HEK293 (cell line): ENCODE measurements at regions not wholly inside any gene's neighbourhood (a gene's known extent, or its start where the extent isn't known, plus 50 kb on each side); places are given as distances from the start of the nearest gene placed in this dataset.

Source experiments
- BCL11A ChIP-seq: fragments of 450-650 bp; formaldehyde crosslinking; IDR thresholded peaks from 2 replicates; pipeline ENCODE4 v1.5.1; 2016; ENCODE audit warnings: low read depth, missing biosample characterization, missing genetic modification characterization
- CTCF ChIP-seq: fragments of 450-650 bp; formaldehyde crosslinking; IDR thresholded peaks from 2 replicates; pipeline ENCODE4 v1.5.1; 2016; ENCODE audit warnings: missing biosample characterization, missing genetic modification characterization
- HOXD13 ChIP-seq: sonication (generic); formaldehyde crosslinking; IDR thresholded peaks from 2 replicates; pipeline ENCODE4 v1.8.0; 2022; ENCODE audit warnings: missing genetic modification reagents, borderline replicate concordance
- KLF7 ChIP-seq: fragments of 450-650 bp; formaldehyde crosslinking; IDR thresholded peaks from 2 replicates; pipeline ENCODE4 v1.5.1; 2016; ENCODE audit warnings: missing biosample characterization, missing genetic modification characterization, borderline replicate concordance
- ZBTB49 ChIP-seq: fragments of 450-650 bp; formaldehyde crosslinking; IDR thresholded peaks from 2 replicates; pipeline ENCODE4 v1.5.1; 2016; ENCODE audit warnings: missing biosample characterization, missing genetic modification characterization, low read depth
- ZFP3 ChIP-seq: fragments of 450-650 bp; formaldehyde crosslinking; IDR thresholded peaks from 2 replicates; pipeline ENCODE4 v1.5.1; 2016; ENCODE audit warnings: low read depth, missing biosample characterization, missing genetic modification characterization
- ZNF274 ChIP-seq, 2 experiments: fragments of 200-500 bp in 1 of 2; fragments of 450-650 bp in 1 of 2; sonication (Bioruptor generic) in 1 of 2; formaldehyde crosslinking in 1 of 2; IDR thresholded peaks; 2 replicates each; pipeline versions ENCODE4 v1.5.1 to v1.6.1; 2014 to 2016; ENCODE audit warnings: borderline replicate concordance in 1 of 2, inconsistent platforms in 1 of 2, low read length in 1 of 2, missing biosample characterization in 1 of 2, missing genetic modification characterization in 1 of 2
- ZNF292 ChIP-seq: fragments of 450-650 bp; formaldehyde crosslinking; IDR thresholded peaks from 2 replicates; pipeline ENCODE4 v1.5.1; 2016; ENCODE audit warnings: low read depth, missing biosample characterization, missing genetic modification characterization, borderline replicate concordance
- ZNF341 ChIP-seq: fragments of 450-650 bp; formaldehyde crosslinking; IDR thresholded peaks from 2 replicates; pipeline ENCODE4; 2016; ENCODE audit warnings: low read depth, missing biosample characterization, missing genetic modification characterization

GRCh38 chr16:60331168-60331567 is 1597.1 kb upstream of the GOT2 start:
- TF ChIP-seq ZFP3 (no peak), KLF7 (tag by site-specific recombination) (no peak), BCL11A (tag by site-specific recombination) (no peak), ZBTB49 (tag by site-specific recombination) (no peak), ZNF292 (tag by site-specific recombination) (no peak), ZNF341 (tag by site-specific recombination) (no peak), CTCF (tag by site-specific recombination) (no peak), HOXD13 (CRISPR knock-in tag) (no peak), ZNF274 (IDR thresholded peaks at IDR 0.05; ENCODE audit: low read length) (no peak), ZNF274 (tag by site-specific recombination; IDR thresholded peaks at IDR 0.05; ENCODE audit: borderline replicate concordance) (no peak)
